H9 (cell line): ENCODE measurements at regions not wholly inside any gene's neighbourhood (a gene's known extent, or its start where the extent isn't known, plus 50 kb on each side); places are given as distances from the start of the nearest gene placed in this dataset.

ENCODE experiments used
- DNase-seq: peaks from one replicate; pipeline ENCODE4 v3.0.0-alpha.2; 2017
- H2AFZ ChIP-seq: one replicate; pipeline ENCODE4 v1.6.1; 2013; ENCODE audit warnings: mild to moderate bottlenecking, low read length, control low read depth, moderate library complexity
- H2AK5ac ChIP-seq: 2 replicates; pipeline ENCODE4 v1.6.1; 2013; ENCODE audit warnings: low read length, control low read depth, mixed read lengths; ENCODE audit not compliant: insufficient read length
- H2BK120ac ChIP-seq: one replicate; pipeline ENCODE4 v1.6.1; 2013; ENCODE audit warnings: low read depth, mild to moderate bottlenecking, low read length, control low read depth, inconsistent platforms; ENCODE audit not compliant: poor library complexity, severe bottlenecking
- H2BK12ac ChIP-seq: 2 replicates; pipeline ENCODE4 v1.6.1; 2013; ENCODE audit warnings: low read length, control low read depth, mixed read lengths, low read depth; ENCODE audit not compliant: insufficient read length
- H2BK15ac ChIP-seq: 2 replicates; pipeline ENCODE4 v1.6.1; 2013; ENCODE audit warnings: low read depth, low read length, control low read depth
- H2BK20ac ChIP-seq: one replicate; pipeline ENCODE4 v1.6.1; 2013; ENCODE audit warnings: low read depth, mild to moderate bottlenecking, low read length, control low read depth, inconsistent platforms; ENCODE audit not compliant: poor library complexity, severe bottlenecking
- H2BK5ac ChIP-seq: 2 replicates; pipeline ENCODE4 v1.6.1; 2013; ENCODE audit warnings: low read length, control low read depth, mixed read lengths; ENCODE audit not compliant: insufficient read length
- H3K14ac ChIP-seq: 2 replicates; pipeline ENCODE4 v1.6.1; 2013; ENCODE audit warnings: low read length, control low read depth; ENCODE audit not compliant: insufficient read depth
- H3K18ac ChIP-seq: 2 replicates; pipeline ENCODE4 v1.6.1; 2013; ENCODE audit warnings: low read depth, mild to moderate bottlenecking, mixed read lengths, low read length, control low read depth; ENCODE audit not compliant: insufficient read length
- H3K23ac ChIP-seq: 2 replicates; pipeline ENCODE4 v1.6.1; 2013; ENCODE audit warnings: low read length, control low read depth, mixed read lengths, low read depth; ENCODE audit not compliant: insufficient read length
- H3K23me2 ChIP-seq: 2 replicates; pipeline ENCODE4 v1.6.1; 2013; ENCODE audit warnings: low read depth, mild to moderate bottlenecking, mixed read lengths, low read length, control low read depth; ENCODE audit not compliant: insufficient read length, poor library complexity, severe bottlenecking
- H3K27ac ChIP-seq: 2 replicates; pipeline ENCODE4 v1.5.1; 2013; ENCODE audit warnings: low read length, control low read depth, mixed read lengths, low read depth; ENCODE audit not compliant: insufficient read length
- H3K27me3 ChIP-seq: 2 replicates; pipeline ENCODE4 v1.6.1; 2013; ENCODE audit warnings: low read length, control low read depth, inconsistent platforms; ENCODE audit not compliant: insufficient read depth
- H3K4ac ChIP-seq: 2 replicates; pipeline ENCODE4 v1.6.1; 2013; ENCODE audit warnings: low read depth, mild to moderate bottlenecking, control low read depth, inconsistent platforms, low read length, moderate library complexity
- H3K4me1 ChIP-seq: 2 replicates; pipeline ENCODE4 v1.6.1; 2013; ENCODE audit warnings: low read length, control low read depth, inconsistent platforms; ENCODE audit not compliant: insufficient read depth
- H3K4me2 ChIP-seq: 2 replicates; pipeline ENCODE4 v1.6.1; 2013; ENCODE audit warnings: low read length, control low read depth, mixed read lengths; ENCODE audit not compliant: insufficient read length, insufficient read depth
- H3K56ac ChIP-seq: 2 replicates; pipeline ENCODE4 v1.6.1; 2013; ENCODE audit warnings: low read depth, mild to moderate bottlenecking, mixed read lengths, low read length, control low read depth; ENCODE audit not compliant: insufficient read length
- H3K79me1 ChIP-seq: 2 replicates; pipeline ENCODE4 v1.6.1; 2013; ENCODE audit warnings: low read depth, mild to moderate bottlenecking, moderate library complexity, low read length, control low read depth, inconsistent platforms; ENCODE audit not compliant: insufficient read depth, poor library complexity, severe bottlenecking
- H3K79me2 ChIP-seq: 2 replicates; pipeline ENCODE4 v1.6.1; 2013; ENCODE audit warnings: low read length, control low read depth, inconsistent platforms; ENCODE audit not compliant: insufficient read depth
- H3K9ac ChIP-seq: 2 replicates; pipeline ENCODE4 v1.6.1; 2013; ENCODE audit warnings: low read length, control low read depth, mixed read lengths; ENCODE audit not compliant: insufficient read length; ENCODE audit errors: extremely low read depth
- H3K9me3 ChIP-seq: one replicate; pipeline ENCODE4 v1.6.1; 2013; ENCODE audit warnings: low read depth, low read length, inconsistent platforms; ENCODE audit not compliant: control insufficient read depth
- H3T11ph ChIP-seq: one replicate; pipeline ENCODE4 v1.6.1; 2013; ENCODE audit warnings: mild to moderate bottlenecking, low read length, control low read depth, inconsistent platforms
- H4K20me1 ChIP-seq: one replicate; pipeline ENCODE4 v1.6.1; 2013; ENCODE audit not compliant: control insufficient read depth, insufficient read length, insufficient read depth
- H4K5ac ChIP-seq: 2 replicates; pipeline ENCODE4 v1.6.1; 2013; ENCODE audit warnings: low read depth, mild to moderate bottlenecking, mixed read lengths, low read length, control low read depth; ENCODE audit not compliant: insufficient read length
- H4K8ac ChIP-seq: replicated peaks from 2 replicates; pipeline ENCODE4 v1.6.1; 2013; ENCODE audit warnings: low read length, control low read depth, mixed read lengths, low read depth; ENCODE audit not compliant: insufficient read length
- H4K91ac ChIP-seq: 2 replicates; pipeline ENCODE4 v1.6.1; 2013; ENCODE audit warnings: low read depth, mild to moderate bottlenecking, moderate library complexity, mixed read lengths, low read length, control low read depth; ENCODE audit not compliant: insufficient read length
- H3K27ac Mint-ChIP-seq, 3 experiments: 2 replicates in 2 of 3; 3 replicates in 1 of 3; pipeline ENCODE4 v1.8.0; 2020 to 2021; ENCODE audit warnings: mixed read lengths in 3 of 3, mild to moderate bottlenecking in 1 of 3, moderate library complexity in 1 of 3
- H3K27me3 Mint-ChIP-seq: 2 replicates; pipeline ENCODE4 v1.8.0; 2021; ENCODE audit warnings: low read depth, mild to moderate bottlenecking, moderate library complexity, mixed read lengths
- H3K36me3 Mint-ChIP-seq, 3 experiments: 2 replicates in 2 of 3; 3 replicates in 1 of 3; pipeline ENCODE4 v1.8.0; 2020 to 2021; ENCODE audit warnings: low read depth in 3 of 3, mixed read lengths in 3 of 3; ENCODE audit not compliant: insufficient read depth in 1 of 3
- H3K4me1 Mint-ChIP-seq, 2 experiments: 2 replicates each; pipeline ENCODE4 v1.8.0; 2020; ENCODE audit warnings: mixed read lengths in 2 of 2
- H3K4me3 Mint-ChIP-seq, 2 experiments: 2 replicates in 1 of 2; 3 replicates in 1 of 2; pipeline ENCODE4 v1.8.0; 2020 to 2021; ENCODE audit warnings: mild to moderate bottlenecking in 2 of 2, mixed read lengths in 2 of 2, moderate library complexity in 1 of 2
- H3K9me3 Mint-ChIP-seq, 2 experiments: 2 replicates in 1 of 2; 3 replicates in 1 of 2; pipeline ENCODE4 v1.8.0; 2020; ENCODE audit warnings: mild to moderate bottlenecking in 2 of 2, mixed read lengths in 2 of 2, moderate library complexity in 1 of 2
- WGBS: extraction: QIAGEN DNeasy Blood & Tissue Kit; methylation state at CpG from one replicate; pipeline ENCODE4 v1.1.7; 2013; ENCODE audit warnings: missing lambda C conversion rate, low lambda C conversion rate, mixed read lengths; ENCODE audit not compliant: insufficient read length; ENCODE audit errors: extremely low coverage; 5-methylcytosine and 5-hydroxymethylcytosine counted together
- TF ChIP-seq, protein P1 (sequence below): fragments of 200-600 bp; sonication (generic); conservative IDR thresholded peaks from 3 replicates; pipeline ENCODE4 v1.8.0; 2021; ENCODE audit warnings: antibody characterized with exemption, mild to moderate bottlenecking

- H2AFZ ChIP-seq = no peak overlapping the region
- no peaks in the 10 kb centered on the region for H3K4me1 ChIP-seq
- H4K91ac ChIP-seq = no peak overlapping the region
- H2AK5ac ChIP-seq = no peak overlapping the region
- H4K5ac ChIP-seq = no peak overlapping the region
- WGBS = no CpG with 5 or more reads among the region's 3 CpGs
- H3K9me3 ChIP-seq = no peaks in the 10 kb centered on the region
- H3K23ac ChIP-seq = no peak overlapping the region
- DNase-seq = no peak
- no peak overlapping the region for H3K4me3 Mint-ChIP-seq
- no peak overlapping the region for H3K9ac ChIP-seq
- no peak overlapping the region for H3K56ac ChIP-seq
- H3K4me2 ChIP-seq = no peak overlapping the region
- no peaks in the 10 kb centered on the region for H3K23me2 ChIP-seq
- H3K9me3 Mint-ChIP-seq = no peaks in the 10 kb centered on the region
- no peak overlapping the region for H3K14ac ChIP-seq
- H2BK20ac ChIP-seq = no peak overlapping the region
- no peaks in the 10 kb centered on the region for H3K27me3 Mint-ChIP-seq
- no peak overlapping the region for H2BK12ac ChIP-seq
- H3K79me1 ChIP-seq = no peaks in the 10 kb centered on the region
- no peaks in the 10 kb centered on the region for H3K36me3 Mint-ChIP-seq
- no peaks in the 10 kb centered on the region for H3K79me2 ChIP-seq
- no peak overlapping the region for H3K4ac ChIP-seq
- H2BK5ac ChIP-seq = no peak overlapping the region
- H3K27ac ChIP-seq = no peak overlapping the region
- TF ChIP-seq, protein P1, sequence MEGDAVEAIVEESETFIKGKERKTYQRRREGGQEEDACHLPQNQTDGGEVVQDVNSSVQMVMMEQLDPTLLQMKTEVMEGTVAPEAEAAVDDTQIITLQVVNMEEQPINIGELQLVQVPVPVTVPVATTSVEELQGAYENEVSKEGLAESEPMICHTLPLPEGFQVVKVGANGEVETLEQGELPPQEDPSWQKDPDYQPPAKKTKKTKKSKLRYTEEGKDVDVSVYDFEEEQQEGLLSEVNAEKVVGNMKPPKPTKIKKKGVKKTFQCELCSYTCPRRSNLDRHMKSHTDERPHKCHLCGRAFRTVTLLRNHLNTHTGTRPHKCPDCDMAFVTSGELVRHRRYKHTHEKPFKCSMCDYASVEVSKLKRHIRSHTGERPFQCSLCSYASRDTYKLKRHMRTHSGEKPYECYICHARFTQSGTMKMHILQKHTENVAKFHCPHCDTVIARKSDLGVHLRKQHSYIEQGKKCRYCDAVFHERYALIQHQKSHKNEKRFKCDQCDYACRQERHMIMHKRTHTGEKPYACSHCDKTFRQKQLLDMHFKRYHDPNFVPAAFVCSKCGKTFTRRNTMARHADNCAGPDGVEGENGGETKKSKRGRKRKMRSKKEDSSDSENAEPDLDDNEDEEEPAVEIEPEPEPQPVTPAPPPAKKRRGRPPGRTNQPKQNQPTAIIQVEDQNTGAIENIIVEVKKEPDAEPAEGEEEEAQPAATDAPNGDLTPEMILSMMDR = no peak
- no peak overlapping the region for H2BK120ac ChIP-seq
- peaks cover 0 to 4% of the 10 kb centered on the region in 2 experiments; a peak in 3 of 4 replicates for H3K4me1 Mint-ChIP-seq
- H3K27ac Mint-ChIP-seq = no peak overlapping the region
- no peaks in the 10 kb centered on the region for H3K27me3 ChIP-seq
- H4K8ac ChIP-seq = no peak overlapping the region
- H2BK15ac ChIP-seq = no peak overlapping the region
- H3K18ac ChIP-seq = no peak overlapping the region
- H4K20me1 ChIP-seq = no peaks in the 10 kb centered on the region
- no peak overlapping the region for H3T11ph ChIP-seq
These were observed 95.6 kb upstream of the THRB start for GRCh38 chr3:24589931-24590880.
